Left hindlimb (tissue), 1 donor: ENCODE measurements at regions not wholly inside any gene's neighbourhood (a gene's known extent, or its start where the extent isn't known, plus 50 kb on each side); places are given as distances from the start of the nearest gene placed in this dataset.
"Not testable (repeated sequence)": the region's sequence is repeated elsewhere in the genome, so short reads cannot be mapped to it uniquely, and the experiment has no call there.

ENCODE experiments used
- DNase-seq: peaks from one replicate; pipeline ENCODE4 v3.0.0-alpha.2; 2018

- DNase-seq: no peak
These were observed 82.2 kb upstream of the RNU2-1 start for GRCh38 chr17:43315858-43316521.

GRCh38 chr17:43315369-43315768 is 81.6 kb upstream of the RNU2-1 start:
- no peak for DNase-seq

GRCh38 chr17:43314611-43315011 is 80.8 kb upstream of the RNU2-1 start:
- DNase-seq: no peak

GRCh38 chr17:43312011-43312410 is 78.2 kb upstream of the RNU2-1 start:
- DNase-seq: no peak

GRCh38 chr17:43309505-43310332 is 75.9 kb upstream of the RNU2-1 start:
- DNase-seq: no peak

GRCh38 chr17:43308999-43309398 is 75.2 kb upstream of the RNU2-1 start:
- DNase-seq: no peak

- DNase-seq: not testable (repeated sequence)
These were observed 71.0 kb upstream of the RNU2-1 start for GRCh38 chr17:43304792-43305191.

GRCh38 chr17:43303049-43303448 is 69.3 kb upstream of the RNU2-1 start:
- DNase-seq: not testable (repeated sequence)

GRCh38 chr17:43299300-43300076 is 65.7 kb upstream of the RNU2-1 start:
- DNase-seq: not testable (repeated sequence)

GRCh38 chr17:43289670-43290069 is 55.9 kb upstream of the RNU2-1 start:
- not testable (repeated sequence) for DNase-seq

GRCh38 chr17:43283606-43284005 is 49.8 kb upstream of the RNU2-1 start:
- DNase-seq: not testable (repeated sequence)
